OCI-LY7 (cell line): ENCODE measurements at regions not wholly inside any gene's neighbourhood (a gene's known extent, or its start where the extent isn't known, plus 50 kb on each side); places are given as distances from the start of the nearest gene placed in this dataset.

Source experiments
- EZH2phosphoT487 ChIP-seq: fragments of 200-600 bp; sonication (generic); IDR thresholded peaks from 2 replicates; pipeline ENCODE4 v1.6.1; 2018; ENCODE audit warnings: low read depth, borderline replicate concordance, mild to moderate bottlenecking, mixed run types, antibody characterized with exemption, low read length, moderate library complexity, mixed read lengths
- TF ChIP-seq, protein P1 (sequence below): fragments of 200-600 bp; sonication (generic); conservative IDR thresholded peaks from 2 replicates; pipeline ENCODE4 v1.5.1; 2014; ENCODE audit warnings: mild to moderate bottlenecking, antibody characterized with exemption, low read length, moderate library complexity, mixed read lengths

DNA sequence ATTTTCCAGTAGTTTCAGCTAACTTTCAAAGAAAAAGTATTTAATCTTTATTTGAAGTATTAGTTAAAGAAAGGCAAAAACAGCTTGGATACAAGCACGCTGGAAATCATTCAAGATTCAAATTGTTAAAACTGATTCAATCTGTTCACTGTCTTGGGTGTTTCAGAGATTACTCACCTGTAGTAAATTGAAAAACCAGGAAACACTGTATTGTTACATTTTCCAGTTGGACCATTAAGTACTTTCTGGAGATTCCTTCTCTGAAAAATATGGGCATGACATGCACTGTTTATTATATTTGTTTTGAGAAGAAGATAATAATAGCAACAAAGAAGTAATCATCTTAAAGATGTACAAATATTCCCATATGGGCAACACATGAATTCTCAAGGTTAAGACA lies 196.1 kb downstream of the UBE2E3 start:
- TF ChIP-seq, protein P1, sequence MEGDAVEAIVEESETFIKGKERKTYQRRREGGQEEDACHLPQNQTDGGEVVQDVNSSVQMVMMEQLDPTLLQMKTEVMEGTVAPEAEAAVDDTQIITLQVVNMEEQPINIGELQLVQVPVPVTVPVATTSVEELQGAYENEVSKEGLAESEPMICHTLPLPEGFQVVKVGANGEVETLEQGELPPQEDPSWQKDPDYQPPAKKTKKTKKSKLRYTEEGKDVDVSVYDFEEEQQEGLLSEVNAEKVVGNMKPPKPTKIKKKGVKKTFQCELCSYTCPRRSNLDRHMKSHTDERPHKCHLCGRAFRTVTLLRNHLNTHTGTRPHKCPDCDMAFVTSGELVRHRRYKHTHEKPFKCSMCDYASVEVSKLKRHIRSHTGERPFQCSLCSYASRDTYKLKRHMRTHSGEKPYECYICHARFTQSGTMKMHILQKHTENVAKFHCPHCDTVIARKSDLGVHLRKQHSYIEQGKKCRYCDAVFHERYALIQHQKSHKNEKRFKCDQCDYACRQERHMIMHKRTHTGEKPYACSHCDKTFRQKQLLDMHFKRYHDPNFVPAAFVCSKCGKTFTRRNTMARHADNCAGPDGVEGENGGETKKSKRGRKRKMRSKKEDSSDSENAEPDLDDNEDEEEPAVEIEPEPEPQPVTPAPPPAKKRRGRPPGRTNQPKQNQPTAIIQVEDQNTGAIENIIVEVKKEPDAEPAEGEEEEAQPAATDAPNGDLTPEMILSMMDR, result no peak
- no peak for TF ChIP-seq EZH2phosphoT487
